Stimulated activated CD4-positive, alpha-beta T cell treated with anti-CD3 and anti-CD28 coated beads, Interleukin-12 subunit alpha, Interleukin-12 subunit beta, amount 100 ng/mL, for 48 hours (primary cell): ENCODE measurements at regions not wholly inside any gene's neighbourhood (a gene's known extent, or its start where the extent isn't known, plus 50 kb on each side); places are given as distances from the start of the nearest gene placed in this dataset.

Experiments used
- DNase-seq, 3 donors: peaks; one replicate each; pipeline ENCODE4 v3.0.0-alpha.2; 2020; ENCODE audit warnings: low read depth in 2 of 3, low spot score in 1 of 3

DNA sequence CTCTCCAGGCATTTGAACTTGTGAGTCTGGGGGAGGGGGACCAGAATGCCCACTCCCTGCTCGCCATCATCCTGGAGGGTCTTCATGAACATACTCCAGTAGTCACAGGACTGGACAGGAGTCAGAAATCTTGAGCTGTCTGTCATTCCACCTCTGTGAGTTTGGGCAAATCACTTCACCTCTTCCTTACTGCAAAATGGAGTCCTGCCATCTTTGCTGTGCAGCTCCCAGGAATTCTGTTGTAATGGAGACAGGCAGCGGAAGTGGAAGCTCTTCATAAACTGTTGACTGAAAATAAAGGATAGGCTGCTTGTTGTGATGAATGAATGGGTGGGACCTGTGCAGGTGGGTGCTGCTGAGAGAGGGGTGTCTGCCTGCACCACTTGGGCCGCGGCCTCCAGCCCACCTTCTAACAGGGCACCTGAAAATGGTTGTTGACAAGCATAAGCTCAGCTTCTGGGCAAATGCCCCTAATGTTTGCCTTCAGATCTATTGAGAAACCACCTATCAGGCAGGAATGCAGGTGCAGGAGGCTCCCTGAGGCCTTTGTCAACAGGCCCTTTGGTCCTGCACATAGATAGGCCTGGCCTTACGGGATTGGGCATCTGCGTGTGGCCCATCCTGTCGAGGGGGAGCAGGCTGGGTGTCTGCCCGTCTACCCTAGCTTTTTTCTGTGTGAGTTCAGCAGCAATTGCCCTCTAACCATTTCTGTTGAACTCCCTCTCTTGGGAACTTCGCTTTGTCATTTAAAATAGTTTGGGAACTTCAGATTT, 321.0 kb downstream of the RPS6KC1 start:
- DNase-seq, result no peak

DNA sequence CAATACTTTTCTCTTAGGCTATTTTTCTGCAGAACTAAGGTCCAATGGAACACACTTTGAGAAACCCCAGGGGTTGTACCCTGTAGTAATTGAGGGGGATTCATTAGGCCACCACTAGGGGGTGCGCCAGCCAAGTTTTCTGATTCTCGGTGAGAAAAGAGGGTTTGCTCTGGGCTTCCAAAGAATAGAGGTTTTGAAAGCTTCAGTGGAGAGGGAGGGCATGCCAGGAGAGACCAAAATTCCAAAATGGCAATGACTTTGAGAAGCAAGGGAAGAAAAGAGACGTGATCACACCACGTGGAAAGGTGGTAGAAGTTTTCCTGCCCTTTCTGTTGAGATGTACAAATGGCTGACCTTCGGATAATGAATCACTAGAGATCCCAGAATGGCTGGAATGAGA, 323.3 kb downstream of the RPS6KC1 start:
- DNase-seq, result peak; percentile 28 to 62 (median 56)

DNA sequence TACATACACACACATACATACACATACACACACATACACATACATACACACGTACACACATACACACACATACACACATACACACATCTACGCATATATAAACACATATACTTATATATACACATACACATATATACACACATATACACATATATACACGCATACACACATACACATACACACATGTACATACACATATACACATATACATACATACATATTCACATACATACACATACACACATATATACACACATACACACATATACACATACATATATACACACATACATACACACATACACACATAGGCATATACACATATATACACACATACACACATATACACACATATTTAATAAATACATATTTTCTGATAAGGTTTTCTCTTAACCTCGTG, 324.0 kb downstream of the RPS6KC1 start:
- DNase-seq, result no peak

DNA sequence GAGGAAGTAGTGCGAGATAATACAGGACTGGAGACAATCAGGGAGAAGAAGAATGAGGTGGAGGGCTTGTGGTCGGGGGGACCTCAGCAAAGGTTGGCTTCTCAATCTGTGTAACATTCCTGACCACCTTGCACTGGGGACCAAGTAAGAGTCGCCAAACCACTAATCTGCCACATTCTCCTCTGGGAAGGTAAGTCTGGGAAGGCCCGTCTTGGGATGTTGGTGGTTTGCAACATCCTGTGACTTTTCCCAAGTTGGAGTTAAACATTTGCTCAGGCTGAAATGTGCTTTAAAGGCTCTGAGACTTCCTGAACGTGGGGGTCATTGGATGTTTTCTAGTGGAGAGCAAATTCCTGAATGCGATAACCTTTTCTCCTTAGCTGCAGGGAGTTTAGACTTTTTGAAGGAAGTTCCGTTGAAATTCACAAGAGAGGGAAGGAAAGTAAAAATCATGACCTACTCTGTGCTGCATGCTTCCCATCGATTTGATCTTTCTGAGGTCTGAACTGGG, 325.9 kb downstream of the RPS6KC1 start:
- no peak for DNase-seq

DNA sequence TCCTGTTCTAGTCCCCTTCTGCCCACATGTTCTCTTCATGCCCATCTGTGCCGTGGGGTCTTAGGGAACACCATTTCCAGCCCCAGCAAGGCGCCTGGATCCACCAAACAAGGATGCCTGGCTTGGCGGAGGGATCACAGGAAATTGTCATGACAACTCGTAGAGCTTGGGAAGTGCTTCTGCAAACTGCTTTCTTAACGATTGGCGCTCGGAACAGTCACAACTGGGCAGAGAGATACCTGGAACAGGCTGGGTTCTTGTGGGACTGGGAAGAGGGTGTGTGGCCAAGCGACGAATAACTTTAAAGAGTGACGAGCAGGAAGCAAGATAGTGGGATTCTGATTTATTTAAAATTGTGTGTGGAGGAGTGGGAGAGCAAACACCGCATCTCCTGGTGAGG, 329.8 kb downstream of the RPS6KC1 start:
- DNase-seq, result no peak

DNA sequence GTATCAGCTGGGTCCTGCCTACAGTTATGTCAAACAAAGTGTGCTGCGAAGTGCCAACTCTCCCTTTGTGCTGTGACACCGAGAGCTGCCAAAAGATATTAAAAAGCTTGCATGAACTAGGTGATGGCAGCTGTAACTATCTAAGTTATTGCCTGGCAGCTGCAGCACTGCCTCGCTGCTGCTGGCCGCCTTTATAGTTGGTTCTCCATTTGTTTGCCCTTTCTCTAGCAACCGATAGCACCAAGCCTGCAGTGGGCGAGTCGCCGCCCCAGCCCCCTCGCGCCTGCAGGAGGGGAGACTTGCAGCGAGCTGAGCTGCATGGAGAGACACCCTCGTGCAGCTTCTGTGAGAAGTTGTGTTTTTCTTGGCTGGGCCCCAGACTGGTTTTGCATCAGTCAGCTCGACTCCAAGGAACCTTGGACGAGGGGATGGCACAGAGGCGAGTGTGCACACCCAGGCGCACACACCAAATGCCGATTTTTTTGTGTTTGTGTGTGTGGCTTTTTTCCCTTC, 330.6 kb downstream of the RPS6KC1 start:
- no peak for DNase-seq

DNA sequence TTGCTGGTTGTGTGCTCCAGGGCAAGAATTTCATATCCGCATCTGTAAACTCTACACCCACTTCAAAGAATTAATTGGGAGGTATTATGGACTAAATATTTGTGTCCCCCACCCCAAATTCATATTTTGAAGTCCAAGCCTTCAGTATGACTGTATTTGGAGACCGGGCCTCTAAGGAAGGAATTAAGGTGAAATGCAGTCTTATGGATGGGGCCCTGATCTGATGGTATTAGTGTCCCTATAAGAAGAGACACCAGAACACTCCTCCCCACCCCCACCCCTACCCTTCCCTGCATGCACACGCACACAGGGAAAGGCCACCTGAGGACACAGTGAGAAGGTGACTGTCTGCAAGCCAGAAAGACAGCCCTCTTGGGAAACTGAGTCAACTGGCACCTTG, 332.4 kb downstream of the RPS6KC1 start:
- no peak for DNase-seq

DNA sequence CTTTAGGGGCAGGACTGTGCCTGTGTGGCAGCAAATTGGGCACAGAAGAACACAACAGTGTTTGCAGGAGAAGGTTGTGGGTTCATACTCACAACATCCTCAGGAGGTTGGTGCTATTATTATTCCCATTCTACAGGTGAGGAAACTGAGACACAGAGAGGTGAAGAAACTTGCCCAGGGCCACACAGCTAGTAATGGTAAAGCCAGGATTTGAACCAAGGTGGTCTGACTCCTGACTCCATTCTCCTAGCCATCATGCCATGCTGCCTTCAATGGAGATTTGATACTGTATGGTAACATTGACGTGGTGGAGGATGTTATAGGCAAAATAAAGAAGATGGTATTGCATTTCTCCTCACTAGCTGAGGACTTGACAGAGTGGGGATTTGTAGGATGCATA, 334.2 kb downstream of the RPS6KC1 start:
- DNase-seq, result no peak

DNA sequence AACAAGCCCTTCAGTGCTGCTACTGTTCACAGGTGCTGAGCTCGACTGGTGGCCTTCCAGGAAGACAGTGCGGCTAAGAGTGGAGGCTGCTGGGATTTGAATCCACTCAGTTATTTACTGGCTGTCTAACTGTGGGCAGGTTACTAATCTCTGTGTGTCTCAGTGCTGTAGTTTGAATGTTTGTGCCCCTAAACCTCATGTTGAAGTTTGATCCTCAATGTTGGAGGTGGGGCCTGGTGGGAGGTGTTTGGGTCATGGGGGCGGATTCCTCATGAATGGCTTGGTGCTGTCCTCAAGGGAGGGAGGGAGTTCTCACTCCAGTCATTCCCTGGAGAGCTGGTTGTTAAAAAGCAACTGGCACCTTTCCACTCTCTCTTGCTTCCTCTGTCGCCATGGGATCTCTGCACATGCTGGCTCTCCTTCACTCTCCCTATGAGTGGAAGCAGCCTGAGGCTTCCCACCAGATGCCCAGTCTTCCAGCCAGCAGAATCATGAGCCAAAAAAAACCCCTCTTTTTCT, 334.8 kb downstream of the RPS6KC1 start:
- no peak for DNase-seq

DNA sequence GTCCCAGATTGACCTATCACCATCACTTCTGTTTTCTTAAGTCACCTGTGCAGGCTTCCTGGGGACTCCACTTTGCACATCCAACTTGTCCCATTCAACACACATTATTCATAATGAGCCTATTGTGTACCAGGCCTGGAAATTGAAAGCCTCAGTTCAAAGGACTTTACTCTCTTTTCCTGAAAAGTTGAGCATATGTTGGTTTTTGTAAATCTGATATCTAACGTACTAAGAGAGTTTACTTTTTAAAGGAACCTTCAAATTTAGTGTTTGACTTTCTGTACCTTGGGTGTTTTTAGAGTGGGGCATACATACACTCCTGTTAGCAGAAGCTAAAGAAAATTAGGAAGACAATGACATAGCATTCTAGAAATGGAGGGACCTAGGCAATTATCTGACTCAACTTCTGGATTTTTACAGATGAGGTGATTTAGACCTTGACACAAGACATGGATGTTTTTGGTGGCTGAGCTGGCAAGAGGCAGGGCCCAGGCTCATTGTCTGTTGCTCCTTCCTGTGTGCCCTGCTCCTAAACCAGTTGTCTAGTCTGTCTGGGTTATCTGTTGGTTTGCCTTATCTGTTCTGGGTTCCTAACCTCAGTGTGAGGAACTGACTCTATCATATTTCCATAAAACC, 336.5 kb downstream of the RPS6KC1 start:
- no peak for DNase-seq

DNA sequence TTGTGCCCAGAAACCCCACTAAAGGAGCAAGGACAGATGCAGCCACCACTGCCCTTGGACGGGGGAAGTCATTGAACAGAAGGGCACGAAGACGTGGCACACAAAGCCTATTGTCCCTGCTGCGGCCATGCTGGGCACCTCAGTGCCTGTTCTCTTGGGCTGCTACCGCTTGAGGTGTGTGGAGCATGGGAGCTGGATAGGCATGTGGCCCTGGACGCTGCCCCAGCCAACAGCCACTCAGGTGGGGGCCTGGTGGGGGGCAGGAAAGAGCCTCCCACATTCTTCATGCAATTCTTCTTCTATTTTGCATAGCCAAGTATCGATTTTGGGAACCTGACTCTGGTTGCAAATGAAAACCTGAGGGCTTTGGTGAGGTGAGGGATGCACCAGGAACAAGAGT, 337.2 kb downstream of the RPS6KC1 start:
- no peak for DNase-seq

DNA sequence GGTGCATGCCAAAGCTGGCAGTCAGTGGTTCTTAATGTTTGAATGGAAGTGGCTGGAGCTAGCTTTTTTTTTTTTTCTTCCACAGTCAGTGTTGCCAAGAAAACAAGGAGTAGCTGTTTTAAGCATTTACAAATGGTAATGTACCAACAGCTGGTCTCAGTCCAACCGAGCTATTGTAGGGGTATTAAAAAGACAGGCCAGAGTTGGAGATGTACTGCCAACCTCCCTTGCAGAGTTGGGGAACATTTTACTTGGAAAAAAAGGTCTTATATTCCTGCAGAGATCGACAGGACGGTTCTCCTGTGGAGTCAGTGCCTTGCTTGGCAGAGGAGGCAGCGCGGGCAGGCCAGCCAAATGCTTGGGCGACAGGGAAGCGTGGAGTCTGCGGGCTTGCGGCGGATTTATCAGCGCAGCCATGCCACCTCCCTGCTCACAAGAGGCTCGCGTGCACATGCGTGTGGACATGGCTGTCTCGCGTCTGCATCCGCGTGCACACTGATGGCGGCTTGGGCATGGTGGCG, 338.1 kb downstream of the RPS6KC1 start:
- no peak for DNase-seq

DNA sequence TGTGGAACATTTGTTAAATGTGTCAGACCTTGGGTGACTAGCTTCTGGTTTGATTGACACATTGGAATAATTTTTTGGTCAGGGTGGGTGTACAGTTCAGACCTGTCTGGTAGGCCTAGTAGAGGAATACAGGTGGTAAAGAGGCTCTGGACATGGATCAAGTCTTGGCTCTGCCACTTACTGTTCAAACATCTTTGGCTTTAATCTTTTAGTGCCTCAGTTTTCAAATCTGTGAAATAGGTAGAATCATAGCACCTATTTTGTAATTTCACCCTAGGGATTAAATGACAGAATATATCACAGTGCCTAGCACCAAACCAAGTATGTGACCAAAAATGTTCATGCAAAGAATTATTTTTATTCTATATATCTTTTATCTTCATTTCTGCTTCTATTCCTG, 340.4 kb downstream of the RPS6KC1 start:
- no peak for DNase-seq

DNA sequence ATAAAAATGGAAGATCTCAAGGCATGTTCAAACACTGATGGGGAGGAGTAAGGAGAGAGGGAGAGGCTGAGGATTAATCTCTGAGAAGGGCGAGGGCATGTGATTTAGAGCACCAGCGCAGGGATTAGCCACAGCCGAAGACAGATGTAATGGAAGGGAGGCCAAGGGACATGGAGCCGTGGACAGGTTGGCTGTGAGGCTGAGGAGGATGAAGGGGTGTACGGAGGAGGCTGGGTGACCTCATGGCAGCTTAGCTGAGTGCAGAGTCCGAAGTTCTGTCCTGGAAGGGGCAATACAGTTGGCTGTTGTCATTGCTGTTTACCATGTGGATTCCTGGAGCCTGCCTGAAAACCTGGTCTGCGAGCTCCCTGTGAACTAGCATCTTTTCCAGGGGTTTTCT, 342.8 kb downstream of the RPS6KC1 start:
- no peak for DNase-seq

DNA sequence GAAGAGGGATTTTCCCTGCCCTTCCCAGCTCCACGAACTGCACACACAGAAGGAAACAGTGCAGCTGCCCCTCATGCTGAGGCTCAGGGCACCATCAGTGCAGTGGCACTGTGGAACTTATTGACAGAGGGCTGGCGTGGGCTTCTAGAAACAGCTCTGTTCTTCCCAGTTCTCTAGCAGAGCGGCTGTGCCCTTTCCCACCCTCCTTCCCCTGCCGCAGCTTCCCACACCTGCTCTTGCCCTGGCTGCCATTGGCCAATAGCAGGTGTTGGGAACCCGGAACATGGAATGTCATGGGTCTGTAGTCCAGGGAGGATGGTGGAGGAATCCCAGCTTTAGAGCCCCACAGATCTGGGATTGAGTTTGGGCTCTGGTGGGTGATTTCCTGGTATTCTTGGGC, 343.8 kb downstream of the RPS6KC1 start:
- no peak for DNase-seq

DNA sequence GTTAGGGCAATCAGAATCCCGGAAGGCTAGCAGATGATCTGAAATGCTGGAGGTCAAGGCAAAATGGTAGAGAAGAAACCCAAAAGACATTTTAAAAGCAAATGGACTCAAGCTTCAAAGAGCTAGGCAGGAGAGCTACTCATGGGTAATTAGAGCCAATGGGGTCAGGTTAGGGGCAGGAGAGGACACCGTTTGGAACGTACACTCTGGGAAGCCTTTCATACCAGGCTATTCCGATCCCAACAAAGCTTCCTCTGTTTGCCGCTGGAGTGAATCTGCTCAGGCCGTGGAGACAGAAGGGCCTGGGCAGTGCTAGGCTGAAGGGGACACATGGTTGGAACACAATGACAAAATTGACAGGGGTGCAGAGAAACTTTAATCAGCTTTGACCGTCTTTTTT, 346.6 kb downstream of the RPS6KC1 start:
- no peak for DNase-seq

DNA sequence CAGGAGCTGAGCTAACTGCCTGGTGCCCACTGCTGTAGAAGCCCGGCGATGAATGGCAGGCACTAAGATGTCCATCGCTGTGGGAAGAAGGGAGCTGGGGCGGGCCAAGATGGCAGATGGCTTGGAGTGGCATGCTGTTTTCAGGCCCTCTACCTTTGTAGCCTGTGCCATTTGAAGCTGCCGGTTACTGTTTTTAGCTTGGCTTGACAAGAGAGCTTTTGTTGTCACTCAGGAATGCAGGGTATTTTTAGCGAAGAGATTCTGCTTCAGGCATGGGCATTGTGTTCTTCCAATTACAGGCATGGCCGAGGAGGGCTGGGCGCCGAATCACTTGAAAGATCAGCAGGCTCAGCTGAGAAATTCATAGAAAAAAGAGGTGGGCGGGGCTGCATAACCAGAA, 348.7 kb downstream of the RPS6KC1 start:
- no peak for DNase-seq

DNA sequence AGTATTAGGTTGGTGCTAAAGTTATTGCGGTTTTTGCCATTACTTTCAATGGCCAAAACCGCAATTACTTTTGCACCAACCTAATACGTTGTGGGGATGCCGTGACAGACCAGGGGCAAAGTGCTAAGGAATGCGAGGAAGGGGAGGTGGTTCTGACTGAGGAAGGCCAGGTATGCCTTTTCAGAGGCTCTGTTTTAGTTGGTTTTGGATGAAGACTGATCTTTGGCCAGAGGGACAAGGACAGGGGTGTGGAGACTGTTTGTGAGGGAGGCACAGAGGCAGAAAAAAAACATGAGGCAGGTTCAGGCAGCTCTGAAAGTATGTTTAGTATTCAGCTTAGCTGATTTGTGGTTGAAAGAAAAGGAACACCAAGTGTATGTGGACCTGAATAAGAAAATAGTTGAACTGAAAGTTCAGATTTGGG, 358.2 kb downstream of the RPS6KC1 start:
- DNase-seq, result no peak

DNA sequence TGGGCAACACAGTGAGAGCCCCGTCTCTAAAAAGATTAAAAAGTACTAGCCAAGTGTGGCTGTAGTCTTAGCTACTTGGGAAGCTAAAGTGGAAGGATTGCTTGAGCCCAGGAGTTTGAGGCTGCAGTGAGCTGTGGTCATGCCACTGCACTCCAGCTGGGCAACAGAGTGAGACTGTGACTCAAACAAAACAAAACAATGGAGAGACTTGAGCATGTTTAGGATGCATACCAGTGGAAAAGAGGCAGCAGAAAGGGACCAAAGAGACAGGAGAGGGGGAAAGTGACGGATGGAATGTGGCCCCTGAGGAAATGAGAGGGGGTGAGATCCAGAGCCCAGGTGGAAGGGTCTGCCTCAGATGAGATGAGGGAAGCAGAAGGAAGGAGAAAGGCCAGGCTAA, 358.9 kb downstream of the RPS6KC1 start:
- DNase-seq, result no peak

DNA sequence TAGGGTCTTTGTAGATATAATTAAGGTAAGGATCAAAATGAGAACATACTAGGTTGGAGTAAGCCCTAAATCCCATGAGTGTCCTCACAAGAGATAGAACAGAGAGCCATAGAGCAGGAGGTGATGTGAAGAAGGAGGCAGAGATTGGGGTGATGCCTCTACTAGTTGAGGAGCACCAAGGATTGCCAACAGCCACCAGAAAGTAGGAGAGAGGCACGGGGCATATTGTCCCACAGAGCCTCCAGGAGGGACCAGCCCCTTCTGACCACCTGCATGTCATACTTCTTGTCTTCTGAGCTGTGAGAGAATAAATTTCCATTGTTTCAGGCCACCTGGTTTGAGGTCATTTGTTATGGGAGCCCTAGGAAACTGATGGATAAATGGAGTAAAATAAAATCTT, 363.3 kb downstream of the RPS6KC1 start:
- no peak for DNase-seq

DNA sequence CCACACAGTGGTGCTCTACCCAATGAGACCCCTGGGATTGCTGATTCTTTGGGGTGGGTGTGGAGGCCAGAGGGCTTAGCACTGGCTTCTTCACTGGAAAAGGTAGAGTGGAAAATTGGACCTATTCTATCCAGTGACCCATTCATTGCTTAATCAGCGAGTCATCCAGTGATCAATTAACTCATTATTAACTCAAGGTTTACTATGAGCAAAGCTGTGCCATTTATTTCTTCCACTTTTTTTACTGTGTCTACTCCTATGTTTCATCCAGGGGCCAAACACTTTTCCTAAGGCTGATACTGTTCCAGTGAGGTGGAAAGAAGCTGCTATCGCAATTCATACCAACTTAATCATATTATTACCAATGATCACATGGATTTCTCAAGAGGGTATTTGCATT, 363.9 kb downstream of the RPS6KC1 start:
- DNase-seq, result no peak
